HG02970 (cell line): ENCODE measurements at regions not wholly inside any gene's neighbourhood (a gene's known extent, or its start where the extent isn't known, plus 50 kb on each side); places are given as distances from the start of the nearest gene placed in this dataset.
"Not testable (repeated sequence)": the region's sequence is repeated elsewhere in the genome, so short reads cannot be mapped to it uniquely, and the experiment has no call there.

Experiments
- ATAC-seq: cut with Tn5 transposase; IDR thresholded peaks from one replicate; pipeline ENCODE4 v1.9.1; 2021; ENCODE audit warnings: mild to moderate bottlenecking, moderate library complexity, moderate number of reproducible peaks; ENCODE audit not compliant: unreplicated experiment, low FRiP score

DNA sequence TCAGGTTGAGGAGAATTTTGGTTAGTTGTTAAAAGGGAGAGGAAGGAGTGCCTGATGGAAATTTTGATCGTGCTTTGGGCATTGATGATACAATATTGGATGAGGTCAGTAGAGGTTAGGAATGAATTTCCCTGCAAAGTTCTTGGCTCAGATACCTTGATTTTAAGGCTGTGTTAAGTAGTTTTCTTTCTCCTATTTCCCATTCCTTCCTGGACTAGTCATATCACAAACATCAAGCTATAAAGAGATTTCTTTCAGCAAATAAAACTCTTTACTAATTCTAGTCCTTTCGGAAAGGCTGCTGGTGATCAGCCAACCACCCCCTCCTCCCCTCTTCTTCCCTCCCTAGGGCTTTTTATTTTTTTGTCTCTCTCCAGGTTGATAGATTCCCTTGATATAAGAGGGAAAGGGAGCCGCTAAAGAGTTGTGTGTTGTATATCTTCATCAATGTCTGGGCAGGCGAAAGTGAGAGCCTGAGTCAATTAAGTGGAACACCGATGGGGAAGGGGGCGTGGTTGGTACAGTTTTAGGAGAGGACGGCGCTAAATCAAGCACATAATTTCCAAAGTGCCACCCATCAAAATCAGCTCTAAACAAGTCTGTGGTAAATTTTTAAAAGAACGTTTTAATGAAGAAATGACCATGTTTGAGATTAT, 100.1 kb upstream of the PLXNA2 start:
- ATAC-seq = no peak

DNA sequence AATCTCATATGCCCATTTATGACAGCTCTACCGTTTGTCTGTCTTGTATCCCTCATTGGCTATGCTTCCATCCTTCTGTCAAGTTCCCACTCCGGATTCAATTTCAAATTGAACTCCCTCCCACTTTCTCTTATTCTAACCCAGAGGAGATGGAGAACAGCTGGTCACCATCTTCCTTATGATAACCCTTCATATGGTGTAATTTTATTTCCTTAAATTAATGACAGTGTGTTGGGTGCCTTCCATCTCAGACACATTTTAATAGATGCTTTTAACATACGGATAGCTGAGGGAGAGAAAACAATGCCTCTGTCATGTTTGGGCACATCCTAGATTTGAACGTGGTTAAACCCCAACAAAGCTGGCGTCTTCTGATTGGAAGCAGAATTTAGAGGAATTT, 103.0 kb upstream of the PLXNA2 start:
- ATAC-seq = no peak

DNA sequence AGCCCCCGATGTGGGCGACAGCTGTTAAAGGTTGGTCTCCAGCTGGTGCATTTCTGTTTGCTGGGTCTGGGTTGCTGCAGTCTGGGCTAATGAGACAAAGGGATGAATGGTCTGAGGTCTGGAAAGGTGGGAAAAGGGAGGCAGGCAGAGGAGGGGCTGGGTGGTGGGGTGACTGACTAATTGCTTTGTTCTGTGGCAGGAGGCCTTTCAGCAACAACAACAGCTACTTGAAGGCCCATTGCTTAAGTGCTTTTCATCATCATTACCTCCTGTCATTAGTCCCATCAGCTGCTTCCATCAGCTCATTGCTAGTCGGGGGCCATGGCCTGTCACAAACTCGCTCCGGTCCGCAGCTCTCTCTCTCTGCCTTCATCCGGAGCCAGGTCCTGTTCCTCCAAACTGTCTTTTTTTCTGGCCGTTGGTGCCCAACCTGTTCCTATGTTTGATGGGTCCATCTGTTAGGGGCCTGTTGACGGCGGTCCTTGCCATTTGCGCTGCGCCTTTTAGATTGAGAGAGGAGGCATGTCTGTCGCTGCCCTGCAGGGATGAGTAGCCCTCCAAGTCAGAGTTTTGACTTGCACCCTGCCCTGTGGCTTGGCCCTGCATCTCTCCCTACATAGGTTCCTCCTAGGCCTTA, 105.6 kb upstream of the PLXNA2 start:
- no peak for ATAC-seq

DNA sequence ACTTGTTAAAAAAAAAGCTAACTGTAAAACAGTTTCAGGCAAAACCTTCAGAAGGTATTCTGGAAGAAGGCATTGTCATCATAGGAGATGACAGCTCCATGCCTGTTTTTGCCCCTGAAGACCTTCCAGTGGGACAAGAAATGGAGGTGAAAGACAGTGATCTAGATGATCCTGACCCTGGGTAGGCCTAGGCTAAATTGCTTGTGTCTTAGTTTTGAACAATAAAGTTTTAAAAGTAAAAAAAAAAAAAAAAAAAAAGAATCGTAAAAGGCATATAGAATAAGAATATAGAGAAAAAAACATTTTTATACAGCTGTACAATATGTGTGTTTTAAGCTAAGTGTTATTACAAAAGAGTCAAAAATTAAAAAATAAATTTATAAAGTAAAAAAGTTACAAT, 106.6 kb upstream of the PLXNA2 start:
- no peak for ATAC-seq

DNA sequence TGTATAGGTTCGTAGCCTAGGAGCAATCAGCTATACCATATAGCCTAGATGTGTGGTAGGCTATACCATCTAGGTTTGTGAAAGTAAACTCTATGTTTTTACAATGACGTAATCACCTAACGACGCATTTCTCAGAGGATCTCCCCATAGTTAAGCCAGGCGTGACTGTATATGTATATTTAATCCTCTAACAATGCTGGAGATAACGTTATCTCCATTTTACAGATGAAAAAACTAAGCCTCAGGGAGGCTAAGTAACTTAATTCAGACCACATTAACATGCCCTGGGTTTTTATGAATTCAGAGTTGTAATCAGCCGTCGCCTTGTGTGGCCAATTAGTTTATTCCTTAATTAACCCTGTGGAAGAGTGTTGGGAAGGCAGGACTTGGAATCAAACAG, 107.7 kb upstream of the PLXNA2 start:
- ATAC-seq = no peak

DNA sequence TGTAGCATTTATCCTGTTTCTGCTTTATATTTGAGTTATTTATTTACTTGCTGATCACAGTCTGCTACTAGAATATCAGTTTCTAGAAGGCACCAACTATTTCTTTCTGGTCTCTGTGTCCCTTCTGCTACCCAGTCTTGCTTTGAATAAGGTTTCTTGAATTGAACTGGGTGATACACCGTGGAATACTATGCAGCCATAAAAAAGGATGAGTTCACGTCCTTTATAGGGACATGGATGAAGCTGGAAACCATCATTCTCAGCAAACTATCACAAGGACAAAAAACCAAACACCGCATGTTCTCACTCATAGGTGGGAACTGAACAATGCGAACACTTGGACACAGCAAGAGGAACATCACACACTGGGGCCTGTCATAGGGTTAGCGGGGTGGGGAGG, 109.6 kb upstream of the PLXNA2 start:
- not testable (repeated sequence) for ATAC-seq

DNA sequence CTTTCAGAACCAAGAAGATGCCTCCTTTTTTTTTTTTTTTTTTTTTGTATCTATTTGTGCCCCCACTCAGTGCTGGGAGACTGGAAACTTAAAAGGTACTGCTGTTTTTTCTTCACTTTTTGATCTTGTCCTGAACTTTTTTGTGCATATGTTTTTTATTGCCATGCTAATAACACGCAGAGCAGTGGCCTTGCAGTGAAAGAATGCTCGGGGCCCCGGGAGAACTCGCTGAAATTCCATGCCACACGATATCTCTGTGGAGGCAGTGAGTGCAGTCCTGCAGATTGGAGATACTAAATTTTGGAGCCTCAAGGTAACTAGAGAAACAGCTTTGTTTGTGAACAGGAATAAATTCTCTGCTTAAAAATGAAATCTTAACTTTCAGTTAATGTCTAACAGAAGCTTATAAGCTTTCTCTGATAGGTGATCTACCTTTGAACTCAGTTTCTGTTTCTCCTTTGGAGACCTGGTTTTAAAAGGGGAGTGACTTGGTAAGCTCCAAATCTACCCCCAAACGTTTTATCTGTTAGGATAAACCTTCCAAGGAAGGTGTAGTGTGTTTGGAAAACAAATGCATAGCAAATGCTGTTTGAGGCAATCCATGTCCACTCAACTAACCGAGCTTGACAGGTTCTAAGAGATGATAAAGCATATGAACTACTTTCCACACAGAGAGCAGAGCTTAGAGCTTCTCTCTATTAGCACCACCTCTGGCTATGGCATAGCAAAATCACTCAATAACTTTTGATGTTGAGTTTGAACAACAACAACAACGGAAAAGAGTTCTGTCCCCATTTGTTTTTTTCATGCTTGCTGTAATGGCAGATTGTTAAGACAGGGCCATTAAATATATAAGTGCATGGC, 113.7 kb upstream of the PLXNA2 start:
- ATAC-seq = no peak

DNA sequence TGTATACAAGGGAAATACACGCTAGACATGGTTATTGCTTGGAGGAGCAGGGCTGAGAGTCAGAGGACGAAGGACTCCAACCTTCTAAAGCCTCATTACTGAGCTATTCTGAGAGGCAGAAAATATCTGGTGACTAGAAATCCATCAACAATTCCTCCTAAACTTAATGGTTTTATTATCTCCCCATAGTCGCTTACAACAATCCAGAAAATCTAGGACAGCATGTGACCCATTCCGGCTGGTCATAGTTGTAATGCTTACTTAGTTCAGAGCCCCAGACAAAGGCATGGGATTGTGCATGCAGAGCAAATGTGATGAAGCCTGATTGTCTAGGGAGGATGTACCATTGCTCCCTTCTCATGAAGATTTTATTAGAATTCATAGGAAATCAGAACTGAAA, 114.5 kb upstream of the PLXNA2 start:
- no peak for ATAC-seq

DNA sequence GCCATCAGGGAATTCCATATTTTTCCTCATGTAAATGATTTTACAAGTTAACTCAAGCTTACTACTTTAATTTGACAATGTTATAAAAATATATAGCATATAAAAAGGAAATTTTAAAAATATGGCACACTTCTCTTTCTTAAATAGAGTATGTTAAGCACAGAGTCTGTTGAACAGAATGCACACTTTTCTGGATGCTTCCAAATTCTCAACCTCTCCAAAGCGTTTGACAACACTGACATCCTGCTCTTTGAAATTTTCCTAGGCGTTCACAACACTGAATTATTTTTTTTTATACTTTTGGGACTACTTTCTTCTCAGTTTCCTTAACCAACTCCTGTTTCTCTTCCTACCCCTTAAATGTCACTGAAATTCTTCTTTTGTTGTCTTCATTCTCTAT, 117.8 kb upstream of the PLXNA2 start:
- no peak for ATAC-seq

DNA sequence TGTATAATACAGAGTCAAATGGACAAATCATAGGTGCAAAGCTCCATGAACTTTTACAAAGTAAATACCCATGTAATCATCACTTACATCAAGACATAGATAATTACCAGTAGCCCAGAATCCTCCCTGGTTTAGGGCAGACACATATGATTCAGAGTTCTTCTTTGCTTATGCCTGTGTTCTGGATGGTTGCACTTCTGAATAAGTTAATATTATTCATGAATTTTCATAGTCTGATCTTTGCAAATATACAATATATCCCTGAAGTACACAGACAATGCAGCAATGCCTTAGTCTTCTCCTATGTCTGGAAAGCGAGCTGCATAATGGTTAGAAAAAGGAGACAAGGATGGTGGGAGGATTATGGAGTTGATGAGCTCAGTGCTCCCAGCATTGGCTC, 122.4 kb upstream of the PLXNA2 start:
- no peak for ATAC-seq

DNA sequence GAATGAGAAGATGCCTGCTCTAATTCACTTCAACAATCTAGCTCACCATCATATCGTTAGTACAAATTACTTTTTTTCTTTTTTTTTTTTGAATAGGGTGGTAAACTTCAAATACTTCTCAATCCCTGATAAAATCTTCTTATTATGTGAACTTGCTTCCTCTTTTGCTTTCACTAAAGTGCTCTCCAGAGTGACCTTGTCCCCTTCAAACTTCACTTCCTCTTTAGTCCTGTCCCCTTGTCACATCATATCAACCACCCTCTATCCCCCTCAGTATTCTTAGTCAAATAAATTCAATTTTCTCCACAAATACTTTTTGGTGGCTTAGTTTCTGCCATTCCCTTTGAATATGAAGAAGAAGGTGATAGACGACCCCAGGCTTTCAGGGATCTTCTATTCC, 124.9 kb upstream of the PLXNA2 start:
- no peak for ATAC-seq

DNA sequence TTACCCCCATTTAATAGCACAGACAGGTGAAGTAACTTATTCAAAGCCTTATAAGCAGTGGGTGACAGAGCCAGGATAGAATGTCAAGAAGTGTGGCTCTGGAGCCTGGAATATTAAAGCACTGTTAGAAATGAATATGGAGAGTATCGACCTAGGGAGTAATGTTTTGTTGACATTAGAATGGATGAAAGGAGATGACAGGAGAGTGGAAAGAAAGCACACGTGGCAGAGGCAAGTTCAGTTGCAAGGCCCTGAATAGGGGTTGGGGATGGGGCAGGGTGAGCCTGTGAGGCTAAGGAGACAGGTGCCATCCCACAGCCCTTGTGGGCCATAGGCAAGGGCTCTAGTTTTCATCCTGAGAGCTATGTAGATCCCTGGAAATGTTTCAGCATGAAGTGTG, 125.5 kb upstream of the PLXNA2 start:
- no peak for ATAC-seq

DNA sequence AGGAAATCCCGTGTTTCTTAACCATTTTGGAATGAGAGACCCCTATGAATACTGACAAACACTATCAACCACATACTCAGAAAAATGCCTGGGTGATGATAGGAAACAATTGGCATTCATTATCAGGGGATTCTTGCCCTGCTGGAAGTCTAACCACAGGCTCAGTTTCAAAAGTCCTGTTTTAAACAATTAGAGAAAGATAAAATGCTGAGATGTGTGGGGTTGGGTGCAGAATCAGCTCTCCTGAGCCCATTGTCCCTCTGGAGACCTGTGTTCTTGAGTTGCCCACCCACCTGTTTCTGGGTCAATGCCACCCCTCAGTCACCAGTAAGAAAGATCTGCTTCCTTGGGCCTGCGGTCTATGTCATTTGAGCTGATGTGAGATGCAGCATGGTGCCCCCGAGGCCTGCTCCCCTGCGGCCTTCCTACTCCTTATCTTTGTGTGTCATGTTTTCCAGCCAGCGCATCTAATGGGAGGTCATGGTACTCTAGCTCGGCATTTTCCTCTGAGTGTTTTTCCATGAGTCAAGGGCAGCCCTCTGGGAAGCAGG, 130.3 kb upstream of the PLXNA2 start:
- ATAC-seq = no peak

DNA sequence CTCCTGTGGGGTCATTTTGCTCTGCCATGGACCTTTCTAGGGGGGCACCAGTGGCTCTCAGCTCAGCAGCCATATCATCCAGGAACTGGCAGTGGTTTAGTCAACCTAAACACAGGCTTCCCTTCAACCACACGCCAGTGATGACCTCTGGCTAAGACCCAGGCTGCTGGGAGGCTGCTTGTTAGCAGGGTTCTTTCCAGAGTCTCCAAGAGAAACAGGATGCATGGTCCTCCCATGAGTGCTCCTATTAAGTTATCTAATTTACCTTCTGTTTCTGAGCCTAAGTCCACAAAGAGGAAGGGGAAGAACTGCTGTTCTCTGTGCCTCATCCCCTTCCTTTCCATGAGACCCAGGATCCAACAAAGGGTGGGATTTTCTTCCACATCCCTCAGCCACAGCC, 137.3 kb upstream of the PLXNA2 start:
- ATAC-seq = no peak

DNA sequence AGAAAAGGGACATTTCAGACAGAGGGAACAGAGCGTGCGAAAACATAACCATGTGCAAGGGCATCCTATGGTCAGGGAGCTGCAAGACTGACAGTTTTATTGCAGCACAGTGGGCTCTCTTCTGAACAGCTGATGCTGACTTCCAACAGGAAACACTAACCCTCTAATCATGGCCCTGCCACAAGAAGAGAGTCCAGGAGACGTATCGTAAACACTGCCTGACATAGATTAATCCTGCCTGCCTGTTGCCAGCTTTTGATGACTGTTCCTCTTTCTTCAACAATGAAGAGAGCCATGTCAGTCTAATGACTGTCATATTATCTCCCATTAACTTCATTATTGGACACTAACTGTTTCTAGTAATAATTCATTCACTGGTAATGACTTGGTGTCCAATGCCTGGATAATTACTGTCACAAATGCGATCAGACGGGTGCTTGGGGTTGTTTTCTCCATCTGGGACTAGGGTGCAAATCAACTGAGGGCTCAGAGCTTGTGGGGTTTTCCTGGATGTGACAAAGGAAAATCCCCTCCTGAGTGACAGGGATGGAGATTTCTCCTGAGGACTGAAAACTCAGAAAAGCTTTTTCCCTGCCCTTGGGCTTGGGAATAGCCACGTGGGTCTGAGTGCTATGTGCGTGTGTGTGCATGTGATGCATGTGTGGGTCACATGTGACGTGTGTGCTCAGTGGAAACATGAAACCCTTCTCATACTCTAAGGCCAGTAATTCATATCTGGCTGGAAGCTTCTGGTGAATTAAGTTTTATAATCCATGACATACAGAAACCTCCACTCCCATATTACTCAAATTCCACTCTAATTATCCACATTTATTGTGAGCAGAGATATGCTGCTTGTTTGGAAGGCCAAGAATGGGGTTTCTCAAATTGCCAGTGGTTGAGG, 144.0 kb upstream of the PLXNA2 start:
- ATAC-seq = no peak

DNA sequence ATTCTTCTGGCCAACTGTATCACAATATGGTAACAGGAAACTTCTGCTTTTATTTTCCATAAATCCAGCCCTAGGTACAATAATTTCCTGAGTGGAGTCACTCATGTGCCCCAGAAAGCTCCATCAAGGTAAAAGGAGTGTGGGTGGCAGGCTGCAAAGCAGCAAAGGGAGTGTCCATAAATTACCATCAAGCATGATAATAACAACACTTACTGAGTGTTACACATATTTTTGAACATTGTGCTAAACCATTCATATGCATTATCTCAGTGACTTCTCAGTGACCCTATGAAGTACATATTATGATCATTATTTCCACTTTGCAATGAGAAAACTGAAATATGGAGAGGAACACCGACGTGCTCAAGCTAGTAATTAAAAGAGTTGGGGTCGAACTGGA, 149.2 kb upstream of the PLXNA2 start:
- no peak for ATAC-seq

DNA sequence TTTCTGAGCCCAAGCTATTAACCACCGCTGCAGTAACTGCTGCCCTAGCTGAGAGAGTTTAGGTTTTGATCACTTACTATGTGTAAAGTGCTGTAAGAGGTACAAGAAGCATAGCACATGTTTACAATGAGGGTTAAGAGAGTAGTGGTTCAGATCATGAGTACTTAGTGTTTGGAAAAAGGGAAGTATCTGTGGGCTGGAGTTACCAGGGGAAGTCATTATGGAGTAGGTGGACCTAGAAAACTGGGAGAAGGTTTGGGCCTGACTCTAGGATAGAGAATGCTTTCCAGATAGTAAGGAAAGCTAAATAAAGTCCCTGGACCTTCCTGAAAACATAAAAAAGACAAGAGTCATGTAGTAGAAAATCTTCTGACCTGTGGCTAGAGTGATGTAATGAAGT, 149.6 kb upstream of the PLXNA2 start:
- ATAC-seq = no peak

DNA sequence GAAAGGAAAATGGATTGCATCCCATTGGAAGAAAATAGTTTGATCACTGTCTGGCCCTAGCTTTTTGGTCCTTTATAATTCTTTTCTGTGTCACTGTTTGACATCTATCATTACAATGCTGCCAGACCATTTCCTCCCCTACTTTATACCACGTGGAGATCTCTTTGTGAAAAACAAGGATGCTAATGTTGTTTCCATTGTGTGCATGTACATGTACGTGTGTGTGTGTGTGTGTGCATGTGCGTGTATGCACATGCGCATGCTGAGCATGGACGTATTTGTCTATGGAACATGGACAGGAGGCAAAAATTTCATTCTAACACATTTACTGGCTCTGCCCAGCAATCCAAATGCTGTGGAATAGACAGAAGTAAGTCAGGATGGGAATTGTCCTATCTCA, 153.1 kb upstream of the PLXNA2 start:
- ATAC-seq = no peak

DNA sequence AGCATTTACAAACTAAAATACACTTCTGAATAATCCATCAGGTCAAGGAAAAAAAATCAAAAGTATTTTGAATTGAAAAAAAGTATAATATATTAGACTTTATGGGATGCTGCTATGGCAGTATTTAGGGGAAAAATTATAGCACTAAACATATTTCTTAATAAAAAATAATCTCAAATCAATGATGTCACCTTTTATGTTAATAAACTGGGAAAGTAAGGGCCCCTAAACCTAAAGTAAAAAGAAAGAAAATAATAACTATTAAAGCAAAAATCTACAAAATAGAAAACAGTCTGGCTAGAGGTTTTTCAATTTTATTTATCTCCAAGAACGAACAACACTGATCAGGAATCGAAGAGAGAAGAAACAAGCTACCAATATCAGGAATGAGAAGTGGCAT, 160.8 kb upstream of the PLXNA2 start:
- ATAC-seq = no peak

DNA sequence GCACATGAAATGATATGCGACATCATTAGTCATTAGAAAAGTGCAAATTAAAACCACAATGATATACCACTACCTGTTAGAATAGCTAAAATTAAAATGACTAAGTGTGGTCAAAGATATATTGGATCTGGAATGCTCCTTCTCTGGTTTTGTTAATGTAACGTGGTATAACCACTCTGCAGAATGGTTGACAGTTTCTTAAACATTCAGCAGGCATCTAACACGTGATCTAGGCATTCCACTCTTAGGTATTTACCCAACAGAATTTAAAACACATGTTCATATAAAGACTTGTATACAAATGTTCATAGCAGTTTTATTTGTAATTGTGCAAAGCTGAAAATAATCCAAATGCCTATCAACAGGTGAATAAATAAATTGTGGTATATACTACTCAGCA, 165.0 kb upstream of the PLXNA2 start:
- no peak for ATAC-seq
